HepG2 (cell line): ENCODE measurements at regions not wholly inside any gene's neighbourhood (a gene's known extent, or its start where the extent isn't known, plus 50 kb on each side); places are given as distances from the start of the nearest gene placed in this dataset.

ENCODE experiments used
- ATAC-seq: fragments of 200-7000 bp; cut with Tn5 transposase; 3 replicates; pipeline ENCODE4 v1.9.1; 2020; ENCODE audit warnings: mild to moderate bottlenecking, moderate library complexity
- BruUV-seq: library from RNA; stranded (reverse); fragments of 400-500 nt; replicated peaks from 2 replicates; lab custom pipeline; 2021; lab: Mats Ljungman, UMichigan
- CTCF ChIA-PET: fragments of 300-600 bp; formaldehyde crosslinking; extraction: SDS; loops from one replicate; lab custom pipeline; 2021; ENCODE audit warnings: low total read pairs, inconsistent platforms, low intra/inter-chr PET ratio; lab: Yijun Ruan, JAX
- POLR2A ChIA-PET: fragments of 350-600 bp; sonication (Branson Sonifier 250); formaldehyde crosslinking; loops from one replicate; lab custom pipeline; 2020; ENCODE audit warnings: antibody characterized with exemption, inconsistent platforms; lab: Yijun Ruan, JAX
- DNase-seq: peaks from one replicate; pipeline ENCODE4 v3.0.0-alpha.2; 2015; ENCODE audit warnings: low spot score
- FAIRE-seq: peaks from 3 replicates; lab custom pipeline; 2011; peaks lifted over from hg19 to GRCh38; lab: Jason Lieb, UNC
- H2AFZ ChIP-seq: one replicate; pipeline ENCODE4 v1.6.1; 2011; ENCODE audit warnings: low read length, inconsistent platforms
- H3K27ac ChIP-seq: fragments of 300-600 bp; 3 replicates; pipeline ENCODE4 v1.8.0; 2011; ENCODE audit warnings: mixed run types, mild to moderate bottlenecking, mixed read lengths, low read length, inconsistent platforms; ENCODE audit not compliant: insufficient read depth; ENCODE audit errors: extremely low read length
- H3K27me3 ChIP-seq, 2 experiments: fragments of 200-600 bp in 1 of 2; 2 replicates in 1 of 2; 3 replicates in 1 of 2; pipeline versions ENCODE4 v1.6.0 to v1.8.0; 2011; ENCODE audit warnings: low read length in 2 of 2, mild to moderate bottlenecking in 2 of 2, moderate library complexity in 2 of 2, inconsistent platforms in 1 of 2; ENCODE audit not compliant: insufficient read depth in 2 of 2, control insufficient read depth in 1 of 2
- H3K36me3 ChIP-seq, 2 experiments: fragments of 200-600 bp in 1 of 2; replicated peaks in 1 of 2; 2 replicates in 1 of 2; 3 replicates in 1 of 2; pipeline versions ENCODE4 v1.5.1 to v1.8.0; 2011; ENCODE audit warnings: low read length in 2 of 2, inconsistent platforms in 1 of 2; ENCODE audit not compliant: insufficient read depth in 2 of 2, control insufficient read depth in 1 of 2
- H3K4me1 ChIP-seq: 2 replicates; pipeline ENCODE4 v1.5.1; 2012; ENCODE audit warnings: low read length, inconsistent platforms; ENCODE audit not compliant: insufficient read depth
- H3K4me2 ChIP-seq: 2 replicates; pipeline ENCODE4 v1.6.0; 2011; ENCODE audit warnings: low read depth, low read length, inconsistent platforms
- H3K4me3 ChIP-seq, 3 experiments: fragments of 200-600 bp in 1 of 3; sonication (generic), shearing (Covaris generic) in 1 of 3; replicated peaks in 1 of 3; 2 replicates each; pipeline ENCODE4 v1.5.1; 2011 to 2016; ENCODE audit warnings: low read length in 3 of 3, inconsistent platforms in 2 of 3, low read depth in 2 of 3, mild to moderate bottlenecking in 2 of 3, control low read depth in 1 of 3, mixed read lengths in 1 of 3; ENCODE audit not compliant: insufficient read depth in 1 of 3
- H3K79me2 ChIP-seq: one replicate; pipeline ENCODE4 v1.6.1; 2011; ENCODE audit warnings: low read length, inconsistent platforms; ENCODE audit not compliant: insufficient read depth
- H3K9ac ChIP-seq: 2 replicates; pipeline ENCODE4 v1.6.0; 2011; ENCODE audit warnings: mild to moderate bottlenecking, low read depth, low read length, inconsistent platforms; ENCODE audit not compliant: insufficient read depth
- H3K9me3 ChIP-seq: 2 replicates; pipeline ENCODE4 v1.5.1; 2012; ENCODE audit warnings: mild to moderate bottlenecking, low read length
- H4K20me1 ChIP-seq: 2 replicates; pipeline ENCODE4 v1.6.0; 2011; ENCODE audit warnings: inconsistent platforms, mild to moderate bottlenecking, low read length, moderate library complexity; ENCODE audit not compliant: insufficient read depth
- BRD4 ChIP-seq: sonication (generic); formaldehyde crosslinking; IDR thresholded peaks from 2 replicates; pipeline ENCODE4 v1.4.0; 2020; ENCODE audit warnings: missing genetic modification reagents
- BRF2 ChIP-seq: sonication (generic); formaldehyde crosslinking; IDR thresholded peaks from 2 replicates; pipeline ENCODE4 v1.8.1; 2022; ENCODE audit warnings: mild to moderate bottlenecking, missing genetic modification reagents
- ETS1 ChIP-seq: sonication (generic); formaldehyde crosslinking; IDR thresholded peaks from 2 replicates; pipeline ENCODE4 v1.4.0; 2020; ENCODE audit warnings: missing genetic modification reagents
- HBP1 ChIP-seq: IDR thresholded peaks from 2 replicates; pipeline ENCODE4 v1.6.1; 2016; ENCODE audit warnings: low read depth, control low read depth
- KLF16 ChIP-seq, 2 experiments: sonication (generic) in 1 of 2; formaldehyde crosslinking in 1 of 2; IDR thresholded peaks; 2 replicates each; pipeline versions ENCODE4 v1.6.1 to v1.8.0; 2016 to 2023; ENCODE audit warnings: missing genetic modification reagents in 2 of 2, missing compliant biosample characterization in 1 of 2
- PPARG ChIP-seq: conservative IDR thresholded peaks from 2 replicates; pipeline ENCODE4 v1.6.1; 2016; ENCODE audit warnings: missing biosample characterization, missing genetic modification reagents
- RBM39 ChIP-seq: fragments of 200-400 bp; formaldehyde crosslinking; IDR thresholded peaks from one replicate; pipeline ENCODE4 v1.6.1; 2018; ENCODE audit warnings: antibody characterized with exemption, mild to moderate bottlenecking, low read depth, low read length; ENCODE audit not compliant: poor library complexity, severe bottlenecking
- REPIN1 ChIP-seq: sonication (generic); formaldehyde crosslinking; IDR thresholded peaks from 2 replicates; pipeline ENCODE4 v1.8.0; 2022; ENCODE audit warnings: missing genetic modification reagents, low read depth, mild to moderate bottlenecking, borderline replicate concordance
- SKI ChIP-seq: fragments of 450-650 bp; IDR thresholded peaks from one replicate; pipeline ENCODE4 v1.6.1; 2018; ENCODE audit warnings: mild to moderate bottlenecking; ENCODE audit not compliant: partially characterized antibody
- TBX3 ChIP-seq: fragments of 450-650 bp; IDR thresholded peaks from 2 replicates; pipeline ENCODE4 v1.6.1; 2017; ENCODE audit warnings: antibody characterized with exemption, mild to moderate bottlenecking, inconsistent platforms, borderline replicate concordance
- ZBTB39 ChIP-seq: sonication (generic); formaldehyde crosslinking; IDR thresholded peaks from 2 replicates; pipeline ENCODE4 v1.5.0; 2020; ENCODE audit warnings: missing genetic modification reagents
- ZKSCAN5 ChIP-seq: sonication (generic); formaldehyde crosslinking; IDR thresholded peaks from 2 replicates; pipeline ENCODE4 v1.5.1; 2020; ENCODE audit warnings: mild to moderate bottlenecking, missing genetic modification reagents
- ZNF207 ChIP-seq: fragments of 450-650 bp; IDR thresholded peaks from 2 replicates; pipeline ENCODE4 v1.6.1; 2016; ENCODE audit warnings: antibody characterized with exemption, borderline replicate concordance
- ZNF280B ChIP-seq: sonication (generic); formaldehyde crosslinking; IDR thresholded peaks from 2 replicates; pipeline ENCODE4 v1.5.0; 2020; ENCODE audit warnings: missing genetic modification reagents, mild to moderate bottlenecking, borderline replicate concordance
- ZNF431 ChIP-seq: sonication (generic); formaldehyde crosslinking; IDR thresholded peaks from 2 replicates; pipeline ENCODE4 v1.9.0; 2022; ENCODE audit warnings: missing genetic modification reagents, low read depth, mild to moderate bottlenecking, borderline replicate concordance
- ZNF564 ChIP-seq: sonication (generic); formaldehyde crosslinking; IDR thresholded peaks from 2 replicates; pipeline ENCODE4 v1.8.1; 2023; ENCODE audit warnings: mild to moderate bottlenecking, missing genetic modification reagents
- WGBS: methylation state at CpG from one replicate; pipeline ENCODE4 v1.1.6; 2017; ENCODE audit warnings: low lambda C conversion rate; 5-methylcytosine and 5-hydroxymethylcytosine counted together
- in situ Hi-C: cut with HindIII; loops from 2 replicates; pipeline ENCODE4 v1.10.0; 2017; ENCODE audit warnings: low pct_unique_long_range_greater_than_20kb; ENCODE audit not compliant: extremely low pct_ligation_motif_present
- intact Hi-C: fragments of 100-400 bp; cut with micrococcal nuclease; formaldehyde crosslinking; loops from one replicate; pipeline ENCODE4 v1.10.0; 2022; ENCODE audit not compliant: unreplicated experiment

- TF ChIP-seq ZNF564 (CRISPR knock-in tag) (no peak), SKI (no peak), ZNF207 (no peak), ZKSCAN5 (CRISPR knock-in tag) (no peak)
These were observed 152.5 kb downstream of the FGF9 start (continued) for GRCh38 chr13:21823416-21823815.

GRCh38 chr13:21823949-21824348, 153.1 kb downstream of the FGF9 start:
- intact Hi-C loops (loop anchor here (2.0 kb wide), 1 partner anchor 13 kb away; no protein-coding TSS in a partner anchor), in situ Hi-C loops (no loop called here)
- Histone ChIP-seq H3K36me3 (no peaks in the 10 kb centered on the region), H3K4me3 (no peak overlapping the region), H3K27me3 (peaks cover 0 to 12% of the 10 kb centered on the region in 2 experiments; a peak in 2 of 5 replicates), H3K4me2 (no peak overlapping the region), H3K27ac (no peak overlapping the region), H3K4me1 (peaks cover 70% of the 10 kb centered on the region), H4K20me1 (no peaks in the 10 kb centered on the region), H2AFZ (no peak overlapping the region), H3K9ac (no peak overlapping the region), H3K9me3 (no peaks in the 10 kb centered on the region), H3K79me2 (no peaks in the 10 kb centered on the region)
- no peak for FAIRE-seq
- ATAC-seq, result no peak
- ChIA-PET POLR2A (no interaction called here), CTCF (no interaction called here)
- no peak for DNase-seq
- no TSS peak for BruUV-seq
- WGBS, result 38% methylated on average over 1 of the region's 1 CpG
- TF ChIP-seq ETS1 (CRISPR knock-in tag), result no peak
- TF ChIP-seq RBM39, result no peak
- TF ChIP-seq BRF2, result no peak
- no peak for TF ChIP-seq KLF16 (CRISPR knock-in tag; IDR thresholded peaks at IDR 0.05)
- no peak for TF ChIP-seq TBX3
- no peak for TF ChIP-seq BRD4
- no peak for TF ChIP-seq ZBTB39 (CRISPR knock-in tag)
- TF ChIP-seq REPIN1 (CRISPR knock-in tag), result no peak
- TF ChIP-seq ZNF431, result no peak
- no peak for TF ChIP-seq HBP1 (CRISPR knock-in tag)
- no peak for TF ChIP-seq ZNF280B (CRISPR knock-in tag)
- TF ChIP-seq PPARG, result no peak
